ENCODE measurements at regions not wholly inside any gene's neighbourhood (a gene's known extent, or its start where the extent isn't known, plus 50 kb on each side); places are given as distances from the start of the nearest gene placed in this dataset.

DNA sequence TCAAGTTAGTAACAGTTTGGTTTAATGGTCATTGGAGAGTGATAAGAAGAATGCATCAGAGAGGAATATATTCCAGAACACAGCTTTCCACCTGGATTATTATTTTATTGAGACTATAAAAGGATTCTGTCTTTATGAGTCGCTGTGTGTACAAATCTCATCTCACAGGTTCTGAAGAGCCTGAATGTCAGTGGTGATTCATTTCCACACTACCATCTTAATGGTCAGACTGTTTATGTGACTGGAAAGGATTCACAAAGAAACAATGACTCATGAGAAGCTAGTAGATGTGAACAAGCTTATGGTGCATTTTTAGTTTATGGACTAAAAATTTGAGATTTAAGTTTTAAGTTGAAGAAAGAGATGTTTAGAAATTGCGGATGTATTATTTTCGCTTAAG lies 685.4 kb upstream of the NRXN1 start:
- H3K27ac ChIP-seq = no peak overlapping the region
- TF ChIP-seq POLR2A (IDR thresholded peaks at IDR 0.05) = no peak
- no peak for TF ChIP-seq CTCF (IDR thresholded peaks at IDR 0.05)
- no peak for TF ChIP-seq POLR2AphosphoS5 (IDR thresholded peaks at IDR 0.05)
- TF ChIP-seq EP300 (IDR thresholded peaks at IDR 0.05) = no peak
- no peaks in the 10 kb centered on the region for H3K27me3 ChIP-seq
- no peak for ATAC-seq
- H3K4me3 ChIP-seq = no peak overlapping the region
- H3K9me3 ChIP-seq = peaks cover 0 to 14% (median 0%) of the 10 kb centered on the region in 3 donors
- no peaks in the 10 kb centered on the region for H3K4me1 ChIP-seq
- WGBS, 2 donors (ENCODE audit: low coverage in 1 of 2) = 75 to 93% methylated on average over 2 to 3 of the region's 3 CpGs
- H3K36me3 ChIP-seq = no peaks in the 10 kb centered on the region

- Histone ChIP-seq H3K36me3 (no peaks in the 10 kb centered on the region), H3K4me1 (no peaks in the 10 kb centered on the region), H3K27ac (no peak overlapping the region), H3K9me3 (peaks cover 0 to 14% (median 0%) of the 10 kb centered on the region in 3 donors), H3K4me3 (no peak overlapping the region), H3K27me3 (no peaks in the 10 kb centered on the region)
- no peak for ATAC-seq
- 80 to 83% methylated on average over 3 of the region's 3 CpGs for WGBS, 2 donors (ENCODE audit: low coverage in 1 of 2)
- TF ChIP-seq POLR2A (IDR thresholded peaks at IDR 0.05) (no peak), POLR2AphosphoS5 (IDR thresholded peaks at IDR 0.05) (no peak), CTCF (IDR thresholded peaks at IDR 0.05) (no peak), EP300 (IDR thresholded peaks at IDR 0.05) (no peak)
Measured at GRCh38 chr2:51711766-51712165, 679.8 kb upstream of the NRXN1 start.

DNA sequence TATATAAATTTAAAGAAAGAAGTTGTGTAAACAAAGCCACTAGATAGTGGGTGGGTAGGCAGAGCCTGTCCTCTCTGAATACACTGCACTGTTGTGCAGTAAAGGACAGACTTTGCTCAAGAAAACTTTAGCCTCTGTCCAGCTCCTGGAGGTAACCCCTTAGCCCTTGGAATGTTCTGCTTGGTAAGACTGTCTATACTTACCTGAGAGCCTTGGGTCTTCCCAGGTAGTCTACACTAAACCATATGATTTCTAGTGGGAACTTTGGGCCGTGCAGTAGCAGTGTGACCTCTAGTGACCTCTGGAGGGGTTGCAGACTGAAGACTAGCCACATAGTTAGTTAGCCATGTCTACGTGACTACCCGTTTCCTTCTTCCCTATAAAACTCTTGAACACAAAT lies 678.3 kb upstream of the NRXN1 start:
- Histone ChIP-seq H3K4me3 (no peak overlapping the region), H3K27ac (no peak overlapping the region), H3K9me3 (peaks cover 0 to 14% (median 0%) of the 10 kb centered on the region in 3 donors), H3K36me3 (no peaks in the 10 kb centered on the region), H3K4me1 (no peaks in the 10 kb centered on the region), H3K27me3 (no peaks in the 10 kb centered on the region)
- ATAC-seq = no peak
- 70% methylated on average over 3 of the region's 3 CpGs; no CpG with 5 or more reads in 1 of the 2 donors for WGBS, 2 donors (ENCODE audit: low coverage in 1 of 2)
- TF ChIP-seq POLR2AphosphoS5 (IDR thresholded peaks at IDR 0.05) = no peak
- TF ChIP-seq EP300 (IDR thresholded peaks at IDR 0.05) = no peak
- no peak for TF ChIP-seq CTCF (IDR thresholded peaks at IDR 0.05)
- TF ChIP-seq POLR2A (IDR thresholded peaks at IDR 0.05) = no peak

DNA sequence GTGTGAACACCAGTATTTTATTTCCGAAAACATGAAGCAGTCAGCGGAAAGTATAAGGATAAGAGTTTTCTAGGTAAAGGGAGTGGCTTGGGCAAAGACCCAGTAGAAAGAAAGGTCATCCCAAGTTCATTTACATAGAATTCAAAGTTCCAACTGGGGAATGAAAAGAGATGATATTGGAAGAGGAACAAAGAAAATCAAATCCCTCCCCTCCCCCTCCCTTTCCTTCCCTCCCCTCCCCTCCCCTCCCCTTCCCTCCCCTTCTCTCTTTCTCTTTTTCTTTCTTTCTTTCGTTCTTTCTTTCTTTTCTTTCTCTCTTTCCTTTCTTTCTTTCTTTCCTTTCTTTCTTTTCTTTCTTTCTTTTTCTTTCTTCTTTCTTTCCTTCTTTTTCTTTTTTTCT lies 675.7 kb upstream of the NRXN1 start:
- Histone ChIP-seq H3K4me3 (no peak overlapping the region), H3K36me3 (no peaks in the 10 kb centered on the region), H3K4me1 (no peaks in the 10 kb centered on the region), H3K27ac (no peak overlapping the region), H3K9me3 (no peaks in the 10 kb centered on the region), H3K27me3 (no peaks in the 10 kb centered on the region)
- ATAC-seq = no peak
- TF ChIP-seq EP300 (IDR thresholded peaks at IDR 0.05) (no peak), POLR2A (IDR thresholded peaks at IDR 0.05) (no peak), CTCF (IDR thresholded peaks at IDR 0.05) (no peak), POLR2AphosphoS5 (IDR thresholded peaks at IDR 0.05) (no peak)
- WGBS, 2 donors (ENCODE audit: low coverage in 1 of 2) = 80 to 95% methylated on average over 1 to 3 of the region's 3 CpGs

GRCh38 chr2:51706220-51706619 lies 674.3 kb upstream of the NRXN1 start:
- no peaks in the 10 kb centered on the region for H3K9me3 ChIP-seq
- H3K4me3 ChIP-seq = no peak overlapping the region
- 46 to 53% methylated on average over 3 of the region's 3 CpGs for WGBS, 2 donors (ENCODE audit: low coverage in 1 of 2)
- no peaks in the 10 kb centered on the region for H3K4me1 ChIP-seq
- H3K36me3 ChIP-seq = no peaks in the 10 kb centered on the region
- no peaks in the 10 kb centered on the region for H3K27me3 ChIP-seq
- ATAC-seq = no peak
- no peak overlapping the region for H3K27ac ChIP-seq
- TF ChIP-seq EP300 (IDR thresholded peaks at IDR 0.05) (no peak), POLR2A (IDR thresholded peaks at IDR 0.05) (no peak), CTCF (IDR thresholded peaks at IDR 0.05) (no peak), POLR2AphosphoS5 (IDR thresholded peaks at IDR 0.05) (no peak)
